ENCODE measurements at regions not wholly inside any gene's neighbourhood (a gene's known extent, or its start where the extent isn't known, plus 50 kb on each side); places are given as distances from the start of the nearest gene placed in this dataset.
"Not testable (repeated sequence)": the region's sequence is repeated elsewhere in the genome, so short reads cannot be mapped to it uniquely, and the experiment has no call there.

GRCh38 chr7:106752367-106752766 lies 91.4 kb upstream of the CCDC71L start:
- Histone ChIP-seq H4K8ac (replicated peaks; ENCODE audit: insufficient read length, low read depth, low read length) (no peak overlapping the region), H3K14ac (ENCODE audit: insufficient read depth, low read length) (no peak overlapping the region), H3K79me1 (ENCODE audit: insufficient read depth, low read depth, low read length, poor library complexity, severe bottlenecking) (no peaks in the 10 kb centered on the region), H4K20me1 (ENCODE audit: control insufficient read depth, insufficient read depth, insufficient read length) (no peaks in the 10 kb centered on the region), H3T11ph (ENCODE audit: low read length) (no peak overlapping the region), H3K4me2 (ENCODE audit: insufficient read depth, insufficient read length, low read length) (no peak overlapping the region), H4K5ac (ENCODE audit: insufficient read length, low read depth, low read length) (no peak overlapping the region), H3K4me1 (ENCODE audit: insufficient read depth, low read length) (no peaks in the 10 kb centered on the region), H3K9ac (ENCODE audit: extremely low read depth, insufficient read length, low read length) (no peak overlapping the region), H3K23me2 (ENCODE audit: insufficient read length, low read depth, low read length, poor library complexity, severe bottlenecking) (no peaks in the 10 kb centered on the region), H2BK120ac (ENCODE audit: low read depth, low read length, poor library complexity, severe bottlenecking) (no peak overlapping the region), H3K56ac (ENCODE audit: insufficient read length, low read depth, low read length) (no peak overlapping the region), H3K23ac (ENCODE audit: insufficient read length, low read depth, low read length) (no peak overlapping the region), H3K9me3 (ENCODE audit: control insufficient read depth, low read depth, low read length) (peaks cover 10% of the 10 kb centered on the region), H2BK20ac (ENCODE audit: low read depth, low read length, poor library complexity, severe bottlenecking) (no peak overlapping the region), H4K91ac (ENCODE audit: insufficient read length, low read depth, low read length) (no peak overlapping the region), H2AFZ (ENCODE audit: low read length) (no peak overlapping the region), H2BK12ac (ENCODE audit: insufficient read length, low read depth, low read length) (no peak overlapping the region), H3K79me2 (ENCODE audit: insufficient read depth, low read length) (no peaks in the 10 kb centered on the region), H3K27me3 (ENCODE audit: insufficient read depth, low read length) (no peaks in the 10 kb centered on the region), H2BK5ac (ENCODE audit: insufficient read length, low read length) (no peak overlapping the region), H3K4ac (ENCODE audit: low read depth, low read length) (no peak overlapping the region), H3K18ac (ENCODE audit: insufficient read length, low read depth, low read length) (no peak overlapping the region), H2BK15ac (ENCODE audit: low read depth, low read length) (no peak overlapping the region), H3K27ac (ENCODE audit: insufficient read length, low read depth, low read length) (no peak overlapping the region), H2AK5ac (ENCODE audit: insufficient read length, low read length) (no peak overlapping the region)
- TF ChIP-seq, protein P1, sequence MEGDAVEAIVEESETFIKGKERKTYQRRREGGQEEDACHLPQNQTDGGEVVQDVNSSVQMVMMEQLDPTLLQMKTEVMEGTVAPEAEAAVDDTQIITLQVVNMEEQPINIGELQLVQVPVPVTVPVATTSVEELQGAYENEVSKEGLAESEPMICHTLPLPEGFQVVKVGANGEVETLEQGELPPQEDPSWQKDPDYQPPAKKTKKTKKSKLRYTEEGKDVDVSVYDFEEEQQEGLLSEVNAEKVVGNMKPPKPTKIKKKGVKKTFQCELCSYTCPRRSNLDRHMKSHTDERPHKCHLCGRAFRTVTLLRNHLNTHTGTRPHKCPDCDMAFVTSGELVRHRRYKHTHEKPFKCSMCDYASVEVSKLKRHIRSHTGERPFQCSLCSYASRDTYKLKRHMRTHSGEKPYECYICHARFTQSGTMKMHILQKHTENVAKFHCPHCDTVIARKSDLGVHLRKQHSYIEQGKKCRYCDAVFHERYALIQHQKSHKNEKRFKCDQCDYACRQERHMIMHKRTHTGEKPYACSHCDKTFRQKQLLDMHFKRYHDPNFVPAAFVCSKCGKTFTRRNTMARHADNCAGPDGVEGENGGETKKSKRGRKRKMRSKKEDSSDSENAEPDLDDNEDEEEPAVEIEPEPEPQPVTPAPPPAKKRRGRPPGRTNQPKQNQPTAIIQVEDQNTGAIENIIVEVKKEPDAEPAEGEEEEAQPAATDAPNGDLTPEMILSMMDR (conservative IDR thresholded peaks at IDR 0.05) = no peak
- Mint-ChIP-seq H3K27me3 (ENCODE audit: low read depth) (no peaks in the 10 kb centered on the region; the same call in 1 of the 2 replicates), H3K4me3 (no peak overlapping the region), H3K36me3 (ENCODE audit: insufficient read depth in 1 of 3, low read depth in 3 of 3) (peaks cover 17 to 30% (median 29%) of the 10 kb centered on the region in 3 experiments), H3K27ac (no peak overlapping the region), H3K4me1 (peaks cover 3 to 11% of the 10 kb centered on the region in 2 experiments), H3K9me3 (peaks cover 29 to 32% of the 10 kb centered on the region in 2 experiments)
- DNase-seq = no peak
- no CpG with 5 or more reads among the region's 1 CpG for WGBS (ENCODE audit: extremely low coverage, insufficient read length, low lambda C conversion rate)

DNA sequence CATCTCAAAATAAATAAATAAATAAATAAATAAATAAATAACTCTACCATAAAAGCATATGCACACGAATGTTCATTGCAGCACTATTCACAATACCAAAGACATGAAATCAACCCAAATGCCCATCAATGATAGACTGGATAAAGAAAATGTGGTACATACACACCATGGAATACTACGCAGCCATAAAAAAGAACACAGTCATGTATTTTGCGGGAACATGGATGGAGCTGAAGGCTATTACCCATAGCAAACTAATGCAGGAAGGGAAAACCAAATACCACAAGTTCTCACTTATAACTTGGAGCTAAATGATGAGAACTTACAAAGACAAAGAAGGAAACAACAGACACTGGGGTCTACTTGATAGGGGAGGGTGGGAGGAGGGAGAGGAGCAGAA lies 94.1 kb upstream of the CCDC71L start:
- H2BK120ac ChIP-seq (ENCODE audit: low read depth, low read length, poor library complexity, severe bottlenecking); H3K9ac ChIP-seq (ENCODE audit: extremely low read depth, insufficient read length, low read length); H3K79me2 ChIP-seq (ENCODE audit: insufficient read depth, low read length); H3K27me3 Mint-ChIP-seq (ENCODE audit: low read depth); H4K91ac ChIP-seq (ENCODE audit: insufficient read length, low read depth, low read length); H3K4me2 ChIP-seq (ENCODE audit: insufficient read depth, insufficient read length, low read length); H3K27me3 ChIP-seq (ENCODE audit: insufficient read depth, low read length); H2BK5ac ChIP-seq (ENCODE audit: insufficient read length, low read length); H3K18ac ChIP-seq (ENCODE audit: insufficient read length, low read depth, low read length); H3K14ac ChIP-seq (ENCODE audit: insufficient read depth, low read length); H4K20me1 ChIP-seq (ENCODE audit: control insufficient read depth, insufficient read depth, insufficient read length); H2BK12ac ChIP-seq (ENCODE audit: insufficient read length, low read depth, low read length); H4K8ac ChIP-seq (replicated peaks; ENCODE audit: insufficient read length, low read depth, low read length); H3T11ph ChIP-seq (ENCODE audit: low read length); H3K4me1 ChIP-seq (ENCODE audit: insufficient read depth, low read length); H3K56ac ChIP-seq (ENCODE audit: insufficient read length, low read depth, low read length); H3K79me1 ChIP-seq (ENCODE audit: insufficient read depth, low read depth, low read length, poor library complexity, severe bottlenecking); H4K5ac ChIP-seq (ENCODE audit: insufficient read length, low read depth, low read length); H3K23ac ChIP-seq (ENCODE audit: insufficient read length, low read depth, low read length); H3K27ac ChIP-seq (ENCODE audit: insufficient read length, low read depth, low read length); H2BK15ac ChIP-seq (ENCODE audit: low read depth, low read length); H2BK20ac ChIP-seq (ENCODE audit: low read depth, low read length, poor library complexity, severe bottlenecking); H3K4ac ChIP-seq (ENCODE audit: low read depth, low read length); H3K4me3 Mint-ChIP-seq; H3K23me2 ChIP-seq (ENCODE audit: insufficient read length, low read depth, low read length, poor library complexity, severe bottlenecking); H3K9me3 ChIP-seq (ENCODE audit: control insufficient read depth, low read depth, low read length); H2AK5ac ChIP-seq (ENCODE audit: insufficient read length, low read length); DNase-seq; H2AFZ ChIP-seq (ENCODE audit: low read length): not testable (repeated sequence)
- peaks cover 32 to 33% of the 10 kb centered on the region in 2 experiments for H3K9me3 Mint-ChIP-seq
- H3K4me1 Mint-ChIP-seq = peaks cover 3 to 11% of the 10 kb centered on the region in 2 experiments
- H3K36me3 Mint-ChIP-seq (ENCODE audit: insufficient read depth in 1 of 3, low read depth in 3 of 3) = peaks cover 22 to 34% (median 29%) of the 10 kb centered on the region in 3 experiments
- H3K27ac Mint-ChIP-seq = peak overlapping the region in 1 of 3 experiments; percentile 38; a peak in 2 of 7 replicates
- no CpG with 5 or more reads among the region's 3 CpGs for WGBS (ENCODE audit: extremely low coverage, insufficient read length, low lambda C conversion rate)
